ENCODE measurements at regions not wholly inside any gene's neighbourhood (a gene's known extent, or its start where the extent isn't known, plus 50 kb on each side); places are given as distances from the start of the nearest gene placed in this dataset.

DNA sequence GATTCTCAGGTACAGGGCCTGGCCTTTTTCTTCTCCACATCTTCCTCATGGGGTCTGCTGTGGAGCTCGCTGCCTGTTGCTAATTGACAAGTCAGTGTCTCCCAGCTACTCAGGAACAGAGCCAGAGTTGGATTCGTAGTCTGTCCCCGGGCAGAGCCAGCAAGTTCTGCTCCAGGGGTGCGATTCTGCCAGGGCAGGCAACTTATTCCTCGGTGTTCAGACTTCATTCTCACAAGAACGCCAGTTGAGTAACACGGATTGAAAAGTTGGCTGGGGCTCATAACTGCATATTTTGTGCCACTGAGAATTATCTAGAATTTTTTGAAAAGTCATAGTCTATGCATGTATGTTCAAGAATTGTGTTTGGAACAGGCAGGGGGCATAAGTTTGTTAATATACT lies 336.7 kb upstream of the NPVF start:
- ChIA-PET CTCF (interaction anchor here (0.8 to 8.4 kb wide), 7 partner anchors 20 to 348 kb away, joined by 3 to 93 read pairs (median 4); no protein-coding TSS in a partner anchor), RAD21 (ENCODE audit: low non-redundant PET in 1 of 2, low total read pairs in 2 of 2, uncharacterized antibody in 2 of 2, unreplicated experiment in 2 of 2) (no interaction called here), POLR2A (no interaction called here)
- TF ChIP-seq CTCF (IDR thresholded peaks at IDR 0.05 in 2 of 3, conservative IDR thresholded peaks at IDR 0.05 in 1 of 3; ENCODE audit: borderline replicate concordance in 1 of 3, insufficient read depth in 1 of 3, low read depth in 2 of 3, low read length in 2 of 3) (no peak), EZH2 (IDR thresholded peaks at IDR 0.05) (no peak), ZFX (IDR thresholded peaks at IDR 0.05) (no peak), SRF (IDR thresholded peaks at IDR 0.05; ENCODE audit: low read depth) (no peak), CBX3 (IDR thresholded peaks at IDR 0.05; ENCODE audit: low read depth) (no peak), POLR2A (IDR thresholded peaks at IDR 0.05; ENCODE audit: borderline replicate concordance, extremely low read depth, insufficient read depth, insufficient read length) (no peak), EGR1 (IDR thresholded peaks at IDR 0.05; ENCODE audit: low read depth) (no peak), CEBPB (IDR thresholded peaks at IDR 0.05; ENCODE audit: low read depth) (no peak), MAX (IDR thresholded peaks at IDR 0.05) (no peak), RAD21 (IDR thresholded peaks at IDR 0.05; ENCODE audit: low read depth) (no peak), YY1 (IDR thresholded peaks at IDR 0.05; ENCODE audit: extremely low read depth, insufficient replicate concordance, low read depth, low read length) (no peak), ATF3 (IDR thresholded peaks at IDR 0.05) (no peak), SP1 (IDR thresholded peaks at IDR 0.05; ENCODE audit: low read depth) (no peak)
- Histone ChIP-seq H4K20me1 (ENCODE audit: insufficient read depth) (no peaks in the 10 kb centered on the region), H3K9me2 (ENCODE audit: insufficient read depth) (no peaks in the 10 kb centered on the region), H3K36me3 (ENCODE audit: control insufficient read depth in 1 of 2, insufficient read depth in 2 of 2, low read length in 2 of 2) (no peaks in the 10 kb centered on the region), H2AFZ (ENCODE audit: low read depth, low read length, poor library complexity, severe bottlenecking) (no peak overlapping the region), H3K79me2 (ENCODE audit: insufficient read depth, low read length) (no peaks in the 10 kb centered on the region), H3K4me1 (ENCODE audit: control insufficient read depth in 1 of 2, insufficient read depth in 2 of 2, low read length in 2 of 2) (peaks cover 0 to 8% of the 10 kb centered on the region in 2 experiments; a peak in 1 of 4 replicates), H3K27me3 (ENCODE audit: insufficient read depth, low read length) (peaks cover 51% of the 10 kb centered on the region), H3K4me3 (replicated peaks in 1 of 2; ENCODE audit: low read depth in 1 of 2, low read length in 2 of 2) (no peak overlapping the region), H3K27ac (ENCODE audit: low read depth, low read length) (no peak overlapping the region), H3K9ac (ENCODE audit: low read length) (no peak overlapping the region), H3K4me2 (ENCODE audit: low read length) (no peak overlapping the region), H3K9me3 (ENCODE audit: control insufficient read depth in 1 of 2, insufficient read depth in 1 of 2, low read depth in 1 of 2, low read length in 2 of 2) (no peaks in the 10 kb centered on the region)
- no TSS peak for BruUV-seq (replicated peaks)
- DNase-seq (ENCODE audit: low read depth, low spot score) (no peak), ATAC-seq (no peak)
- intact Hi-C loops (cut with micrococcal nuclease) = loop anchor here (5.0 kb wide), 1 partner anchor 1597 kb away; no protein-coding TSS in a partner anchor

All from HCT116 (cell line).